C4-2B (cell line): ENCODE measurements at regions not wholly inside any gene's neighbourhood (a gene's known extent, or its start where the extent isn't known, plus 50 kb on each side); places are given as distances from the start of the nearest gene placed in this dataset.

Experiments used
- ZFX ChIP-seq: fragments of 450-650 bp; IDR thresholded peaks from 2 replicates; pipeline ENCODE4 v1.6.1; 2017
- TF ChIP-seq, protein P1 (sequence below): fragments of 450-650 bp; conservative IDR thresholded peaks from 2 replicates; pipeline ENCODE4 v1.5.1; 2017; ENCODE audit warnings: mild to moderate bottlenecking

DNA sequence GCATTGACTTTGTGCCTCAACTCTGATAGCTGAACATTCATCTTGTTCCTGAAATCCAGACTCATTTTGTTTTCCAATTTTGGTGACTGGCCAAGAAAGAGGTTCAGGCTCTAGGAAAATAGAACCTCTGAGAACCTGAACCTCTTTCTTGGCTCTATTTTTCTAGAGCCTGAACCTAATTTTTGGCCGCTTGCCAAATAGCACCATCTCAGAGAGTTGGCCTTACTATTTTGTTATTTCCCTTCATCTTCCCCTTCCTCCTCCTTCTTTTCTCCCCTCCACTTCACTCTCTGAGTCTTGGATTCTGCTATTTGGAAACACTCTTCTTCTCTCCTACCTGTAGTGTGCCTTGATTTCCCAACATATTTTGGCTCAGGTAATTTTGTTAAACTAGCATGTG, 114.4 kb upstream of the CNTN1 start:
- TF ChIP-seq, protein P1, sequence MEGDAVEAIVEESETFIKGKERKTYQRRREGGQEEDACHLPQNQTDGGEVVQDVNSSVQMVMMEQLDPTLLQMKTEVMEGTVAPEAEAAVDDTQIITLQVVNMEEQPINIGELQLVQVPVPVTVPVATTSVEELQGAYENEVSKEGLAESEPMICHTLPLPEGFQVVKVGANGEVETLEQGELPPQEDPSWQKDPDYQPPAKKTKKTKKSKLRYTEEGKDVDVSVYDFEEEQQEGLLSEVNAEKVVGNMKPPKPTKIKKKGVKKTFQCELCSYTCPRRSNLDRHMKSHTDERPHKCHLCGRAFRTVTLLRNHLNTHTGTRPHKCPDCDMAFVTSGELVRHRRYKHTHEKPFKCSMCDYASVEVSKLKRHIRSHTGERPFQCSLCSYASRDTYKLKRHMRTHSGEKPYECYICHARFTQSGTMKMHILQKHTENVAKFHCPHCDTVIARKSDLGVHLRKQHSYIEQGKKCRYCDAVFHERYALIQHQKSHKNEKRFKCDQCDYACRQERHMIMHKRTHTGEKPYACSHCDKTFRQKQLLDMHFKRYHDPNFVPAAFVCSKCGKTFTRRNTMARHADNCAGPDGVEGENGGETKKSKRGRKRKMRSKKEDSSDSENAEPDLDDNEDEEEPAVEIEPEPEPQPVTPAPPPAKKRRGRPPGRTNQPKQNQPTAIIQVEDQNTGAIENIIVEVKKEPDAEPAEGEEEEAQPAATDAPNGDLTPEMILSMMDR, result no peak
- TF ChIP-seq ZFX, result no peak
